ENCODE measurements at regions not wholly inside any gene's neighbourhood (a gene's known extent, or its start where the extent isn't known, plus 50 kb on each side); places are given as distances from the start of the nearest gene placed in this dataset.

GRCh38 chr7:15828881-15829280 is 142.4 kb upstream of the MEOX2 start (continued):
- TF ChIP-seq GATA2 (CRISPR knock-in tag; IDR thresholded peaks at IDR 0.05) (no peak), ZNF324 (CRISPR knock-in tag; IDR thresholded peaks at IDR 0.05) (no peak)

GRCh38 chr7:15821484-15822427 is 135.3 kb upstream of the MEOX2 start:
- H3K27me3 ChIP-seq (ENCODE audit: control insufficient read depth in 2 of 2, insufficient read depth in 2 of 2, low read length in 2 of 2) = no peaks in the 10 kb centered on the region
- FAIRE-seq = no peak
- no peak overlapping the region for H3K4me3 ChIP-seq
- H3K9me3 ChIP-seq (replicated peaks; ENCODE audit: control insufficient read depth, insufficient read depth, low read depth, low read length) = no peaks in the 10 kb centered on the region
- 1% methylated on average over 4 of the region's 4 CpGs for WGBS (ENCODE audit: insufficient coverage, low coverage, missing lambda C conversion rate)
- POLR2A ChIA-PET = interaction anchor here (0.6 kb wide), 1 partner anchor 820 kb away, joined by 4 read pairs; no protein-coding TSS in a partner anchor
- no peaks in the 10 kb centered on the region for H4K20me1 ChIP-seq (replicated peaks; ENCODE audit: control insufficient read depth, insufficient read depth, low read length)
- H3K27ac ChIP-seq (ENCODE audit: extremely low read depth, low read depth, low read length) = no peak overlapping the region
- H3K9me1 ChIP-seq (ENCODE audit: control insufficient read depth, insufficient read depth, low read length) = no peaks in the 10 kb centered on the region
- no peak for ATAC-seq
- BruUV-seq (replicated peaks) = no TSS peak
- no peak overlapping the region for H3K4me2 ChIP-seq (ENCODE audit: insufficient read depth, low read length)
- in situ Hi-C loops (cut with MboI) (no loop called here), intact Hi-C loops (cut with micrococcal nuclease) (no loop called here)
- CTCF ChIA-PET (ENCODE audit: low intra/inter-chr PET ratio) = no interaction called here
- H3K4me1 ChIP-seq (replicated peaks in 1 of 2; ENCODE audit: control insufficient read depth in 2 of 2, insufficient read depth in 2 of 2, low read length in 2 of 2) = no peaks in the 10 kb centered on the region
- no peak overlapping the region for H2AFZ ChIP-seq (ENCODE audit: low read depth, low read length)
- H3K9ac ChIP-seq (ENCODE audit: insufficient read depth in 1 of 2, low read depth in 2 of 2, low read length in 2 of 2) = no peak overlapping the region
- no peaks in the 10 kb centered on the region for H3K79me2 ChIP-seq (ENCODE audit: control insufficient read depth, insufficient read depth, low read length)
- no peak for DNase-seq (ENCODE audit: extremely low read depth in 1 of 4, low spot score in 3 of 4)
- no peaks in the 10 kb centered on the region for H3K36me3 ChIP-seq (ENCODE audit: control insufficient read depth, insufficient read depth, low read length)
- TF ChIP-seq POLR3G (IDR thresholded peaks at IDR 0.05; ENCODE audit: extremely low read depth, insufficient read length, insufficient replicate concordance) (no peak), POLR3A (IDR thresholded peaks at IDR 0.05; ENCODE audit: borderline replicate concordance, extremely low read depth, insufficient read depth, insufficient read length) (no peak), TAF15 (IDR thresholded peaks at IDR 0.05; ENCODE audit: low read depth, low read length) (no peak), ZNF57 (CRISPR knock-in tag; IDR thresholded peaks at IDR 0.05) (no peak), CC2D1A (IDR thresholded peaks at IDR 0.05) (no peak), ARID3A (IDR thresholded peaks at IDR 0.05; ENCODE audit: borderline replicate concordance, low read depth, low read length) (no peak), ZNF165 (CRISPR knock-in tag; IDR thresholded peaks at IDR 0.05; ENCODE audit: borderline replicate concordance) (no peak), HDAC3 (IDR thresholded peaks at IDR 0.05; ENCODE audit: borderline replicate concordance, partially characterized antibody) (no peak), MTF1 (CRISPR knock-in tag; IDR thresholded peaks at IDR 0.05; ENCODE audit: borderline replicate concordance) (no peak), THRB (CRISPR knock-in tag; conservative IDR thresholded peaks at IDR 0.05) (no peak), ZNF274 (IDR thresholded peaks at IDR 0.05; ENCODE audit: borderline replicate concordance, low read depth, low read length) (no peak), TCF15 (CRISPR knock-in tag; IDR thresholded peaks at IDR 0.05) (no peak), ATF7 (IDR thresholded peaks at IDR 0.05) (no peak), TRIM24 (IDR thresholded peaks at IDR 0.05) (no peak)
